GM12878 (cell line): ENCODE measurements at regions not wholly inside any gene's neighbourhood (a gene's known extent, or its start where the extent isn't known, plus 50 kb on each side); places are given as distances from the start of the nearest gene placed in this dataset.

Experiments used
- ATAC-seq: fragments of 200-7000 bp; cut with Tn5 transposase; 3 replicates; pipeline ENCODE4 v1.9.1; 2020; ENCODE audit warnings: mild to moderate bottlenecking, moderate library complexity
- BruUV-seq: library from RNA; stranded (reverse); fragments of 400-500 nt; replicated peaks from 2 replicates; lab custom pipeline; 2021; lab: Mats Ljungman, UMichigan
- CTCF ChIA-PET: fragments of 300-600 bp; sonication (Branson Sonifier 250); formaldehyde crosslinking; extraction: SDS; loops from one replicate; lab custom pipeline; 2021; ENCODE audit warnings: inconsistent platforms; lab: Yijun Ruan, JAX
- POLR2A ChIA-PET: fragments of 350-600 bp; formaldehyde crosslinking; extraction: SDS; loops from one replicate; lab custom pipeline; 2021; ENCODE audit warnings: inconsistent platforms; lab: Charles Lee
- RAD21 ChIA-PET: fragments of 300-600 bp; sonication (Branson Sonifier 250); formaldehyde crosslinking; loops from one replicate; lab custom pipeline; 2023; ENCODE audit warnings: antibody characterized with exemption; ENCODE audit not compliant: unreplicated experiment; lab: Charles Lee
- SMC1A ChIA-PET: fragments of 300-600 bp; sonication (Branson Sonifier 250); formaldehyde crosslinking; loops from one replicate; lab custom pipeline; 2023; ENCODE audit not compliant: unreplicated experiment, uncharacterized antibody; lab: Charles Lee
- DNase-seq: peaks from one replicate; pipeline ENCODE4 v3.0.0-alpha.2; 2011; ENCODE audit warnings: low read depth, low spot score
- FAIRE-seq: peaks from 3 replicates; lab custom pipeline; 2011; peaks lifted over from hg19 to GRCh38; lab: Jason Lieb, UNC
- H2AFZ ChIP-seq: 2 replicates; pipeline ENCODE4 v1.6.0; 2011; ENCODE audit warnings: low read depth, low read length, control low read depth; ENCODE audit not compliant: control insufficient read depth
- H3K27ac ChIP-seq: 2 replicates; pipeline ENCODE4 v1.5.1; 2011; ENCODE audit warnings: control low read depth; ENCODE audit not compliant: control insufficient read depth, insufficient read depth
- H3K27me3 ChIP-seq, 2 experiments: replicated peaks in 1 of 2; 2 replicates each; pipeline versions ENCODE4 v1.6.0 to v1.6.1; 2011; ENCODE audit warnings: low read length in 1 of 2; ENCODE audit not compliant: control insufficient read depth in 2 of 2, insufficient read depth in 2 of 2
- H3K36me3 ChIP-seq, 2 experiments: 2 replicates each; pipeline ENCODE4 v1.5.1; 2011; ENCODE audit warnings: low read length in 1 of 2; ENCODE audit not compliant: control insufficient read depth in 2 of 2, insufficient read depth in 2 of 2
- H3K4me1 ChIP-seq: 2 replicates; pipeline ENCODE4 v1.6.1; 2011; ENCODE audit warnings: mild to moderate bottlenecking, low read length, moderate library complexity, mixed read lengths; ENCODE audit not compliant: control insufficient read depth, insufficient read depth
- H3K4me2 ChIP-seq: 2 replicates; pipeline ENCODE4 v1.6.0; 2011; ENCODE audit warnings: control low read depth; ENCODE audit not compliant: control insufficient read depth, insufficient read depth
- H3K4me3 ChIP-seq: fragments of 200-600 bp; sonication (generic); 2 replicates; pipeline ENCODE4 v1.5.1; 2016
- H3K79me2 ChIP-seq: 2 replicates; pipeline ENCODE4 v1.6.0; 2011; ENCODE audit warnings: low read length; ENCODE audit not compliant: control insufficient read depth, insufficient read depth
- H3K9ac ChIP-seq: 2 replicates; pipeline ENCODE4 v1.8.0; 2011; ENCODE audit warnings: low read length, control low read depth, mixed read lengths; ENCODE audit not compliant: control insufficient read depth, insufficient read depth
- H3K9me3 ChIP-seq: replicated peaks from 3 replicates; pipeline ENCODE4 v1.5.1; 2011; ENCODE audit warnings: mild to moderate bottlenecking, low read length; ENCODE audit not compliant: control insufficient read depth, insufficient read depth
- H4K20me1 ChIP-seq: 2 replicates; pipeline ENCODE4 v1.6.0; 2011; ENCODE audit not compliant: control insufficient read depth, insufficient read depth
- CBX3 ChIP-seq: fragments of 200-600 bp; sonication (generic); IDR thresholded peaks from 2 replicates; pipeline ENCODE4 v1.6.1; 2016; ENCODE audit warnings: low read depth, borderline replicate concordance
- CHD4 ChIP-seq: fragments of 200-600 bp; sonication (generic); IDR thresholded peaks from 2 replicates; pipeline ENCODE4 v1.6.1; 2016; ENCODE audit warnings: mild to moderate bottlenecking
- GATAD2B ChIP-seq: fragments of 450-650 bp; conservative IDR thresholded peaks from 2 replicates; pipeline ENCODE4 v1.6.1; 2017; ENCODE audit warnings: low read depth, mild to moderate bottlenecking, moderate library complexity
- IRF3 ChIP-seq: fragments of 450-650 bp; IDR thresholded peaks from 2 replicates; pipeline ENCODE4 v1.6.1; 2014; ENCODE audit warnings: mild to moderate bottlenecking
- LARP7 ChIP-seq: fragments of 450-650 bp; IDR thresholded peaks from 2 replicates; pipeline ENCODE4 v1.6.1; 2017; ENCODE audit warnings: mild to moderate bottlenecking
- MAX ChIP-seq: IDR thresholded peaks from 2 replicates; pipeline ENCODE4 v1.6.1; 2012; ENCODE audit warnings: low read depth, low read length, improper control_type of control experiment
- RAD21 ChIP-seq: IDR thresholded peaks from 2 replicates; pipeline ENCODE4 v1.6.1; 2011; ENCODE audit warnings: mild to moderate bottlenecking, low read depth, low read length, moderate library complexity; ENCODE audit not compliant: insufficient read depth
- SIN3A ChIP-seq: IDR thresholded peaks from 2 replicates; pipeline ENCODE4 v1.6.1; 2012; ENCODE audit warnings: low read depth, low read length, improper control_type of control experiment
- SIX5 ChIP-seq: IDR thresholded peaks from 2 replicates; pipeline ENCODE4 v1.6.1; 2011; ENCODE audit warnings: mild to moderate bottlenecking, low read depth, low read length, moderate library complexity; ENCODE audit not compliant: severe bottlenecking
- SREBF2 ChIP-seq: IDR thresholded peaks from 2 replicates; pipeline ENCODE4 v1.6.1; 2012; ENCODE audit warnings: mild to moderate bottlenecking, low read length
- TARDBP ChIP-seq: IDR thresholded peaks from 2 replicates; pipeline ENCODE4 v1.6.1; 2016; ENCODE audit warnings: borderline replicate concordance
- ZBTB40 ChIP-seq: fragments of 450-650 bp; IDR thresholded peaks from 2 replicates; pipeline ENCODE4 v1.6.1; 2016; ENCODE audit warnings: mild to moderate bottlenecking, moderate library complexity, borderline replicate concordance
- WGBS: methylation state at CpG from one replicate; pipeline ENCODE4 v1.1.6; 2016; ENCODE audit warnings: low lambda C conversion rate; ENCODE audit not compliant: insufficient replicate concordance, insufficient coverage; ENCODE audit errors: missing lambda C conversion rate; 5-methylcytosine and 5-hydroxymethylcytosine counted together
- in situ Hi-C: fragments of 300-500 bp; cut with MboI; formaldehyde crosslinking; loops from 9 replicates; pipeline ENCODE4 v1.14.3; 2018; ENCODE audit warnings: mixed read lengths
- intact Hi-C: fragments of 100-400 bp; cut with micrococcal nuclease; formaldehyde crosslinking; loops from one replicate; pipeline ENCODE4 v1.14.2; 2022; ENCODE audit not compliant: unreplicated experiment

- Histone ChIP-seq H3K79me2 (no peaks in the 10 kb centered on the region), H4K20me1 (no peaks in the 10 kb centered on the region), H3K36me3 (no peaks in the 10 kb centered on the region), H3K27ac (no peak overlapping the region), H2AFZ (no peak overlapping the region), H3K27me3 (no peaks in the 10 kb centered on the region; a peak in 1 of 4 replicates), H3K9me3 (no peaks in the 10 kb centered on the region; the same call in 2 of the 3 replicates), H3K9ac (no peak overlapping the region), H3K4me3 (no peak overlapping the region), H3K4me1 (no peaks in the 10 kb centered on the region), H3K4me2 (no peak overlapping the region)
- DNase-seq (no peak), FAIRE-seq (no peak), ATAC-seq (no peak)
- ChIA-PET SMC1A (interaction anchor here (1.2 kb wide), 1 partner anchor 9 kb away, joined by 4 read pairs; no protein-coding TSS in a partner anchor), CTCF (no interaction called here), RAD21 (no interaction called here), POLR2A (no interaction called here)
- intact Hi-C loops, result no loop called here
- WGBS, result 4% methylated on average over 3 of the region's 3 CpGs
- in situ Hi-C loops, result no loop called here
- no TSS peak for BruUV-seq
- TF ChIP-seq MAX, result no peak
Observed at GRCh38 chr10:83929399-83929798, 209.9 kb upstream of the GHITM start.

GRCh38 chr10:83931669-83932068 lies 207.6 kb upstream of the GHITM start:
- H3K4me2 ChIP-seq, result no peak overlapping the region
- no peak overlapping the region for H3K4me3 ChIP-seq
- no peaks in the 10 kb centered on the region; the same call in 2 of the 3 replicates for H3K9me3 ChIP-seq
- TF ChIP-seq LARP7 (no peak), CBX3 (no peak), SIN3A (no peak), IRF3 (no peak), RAD21 (no peak), SREBF2 (no peak), SIX5 (no peak), GATAD2B (no peak), CHD4 (no peak), ZBTB40 (no peak), TARDBP (no peak)
- BruUV-seq, result no TSS peak
- intact Hi-C loops (no loop called here), in situ Hi-C loops (no loop called here)
- H3K9ac ChIP-seq, result no peak overlapping the region
- no peaks in the 10 kb centered on the region for H3K36me3 ChIP-seq
- CTCF ChIA-PET, result no interaction called here
- H2AFZ ChIP-seq, result no peak overlapping the region
- no peak for FAIRE-seq
- no peaks in the 10 kb centered on the region for H3K79me2 ChIP-seq
- POLR2A ChIA-PET, result no interaction called here
- H3K27ac ChIP-seq, result no peak overlapping the region
- SMC1A ChIA-PET, result no interaction called here
- no peaks in the 10 kb centered on the region for H3K27me3 ChIP-seq
- H3K4me1 ChIP-seq, result no peaks in the 10 kb centered on the region
- 35% methylated on average over 3 of the region's 3 CpGs for WGBS
- RAD21 ChIA-PET, result no interaction called here
- H4K20me1 ChIP-seq, result no peaks in the 10 kb centered on the region
- DNase-seq, result no peak
- ATAC-seq, result no peak
